Hepatic stellate cell (primary cell): ENCODE measurements at regions not wholly inside any gene's neighbourhood (a gene's known extent, or its start where the extent isn't known, plus 50 kb on each side); places are given as distances from the start of the nearest gene placed in this dataset.
"Not testable (repeated sequence)": the region's sequence is repeated elsewhere in the genome, so short reads cannot be mapped to it uniquely, and the experiment has no call there.

Experiments used
- DNase-seq: peaks from one replicate; pipeline ENCODE4 v3.0.0; 2011; ENCODE audit warnings: low spot score

GRCh38 chr13:62176051-62176450, 760.4 kb upstream of the PCDH20 start:
- DNase-seq, result no peak

GRCh38 chr13:62173958-62174357, 758.3 kb upstream of the PCDH20 start:
- DNase-seq, result no peak

- no peak for DNase-seq
These were observed 756.0 kb upstream of the PCDH20 start for GRCh38 chr13:62171697-62172096.

GRCh38 chr13:62168891-62169290, 753.2 kb upstream of the PCDH20 start:
- no peak for DNase-seq

GRCh38 chr13:62167650-62168172, 752.1 kb upstream of the PCDH20 start:
- no peak for DNase-seq

GRCh38 chr13:62162860-62163259, 747.2 kb upstream of the PCDH20 start:
- no peak for DNase-seq

GRCh38 chr13:62158520-62158919, 742.9 kb upstream of the PCDH20 start:
- no peak for DNase-seq

GRCh38 chr13:62151724-62152123, 736.1 kb upstream of the PCDH20 start:
- not testable (repeated sequence) for DNase-seq

GRCh38 chr13:62142048-62142447, 726.4 kb upstream of the PCDH20 start:
- DNase-seq, result no peak

GRCh38 chr13:62139597-62139996, 723.9 kb upstream of the PCDH20 start:
- no peak for DNase-seq

GRCh38 chr13:62137629-62138405, 722.2 kb upstream of the PCDH20 start:
- no peak for DNase-seq

- no peak for DNase-seq
These were observed 716.0 kb upstream of the PCDH20 start for GRCh38 chr13:62131604-62132003.

GRCh38 chr13:62130062-62130970, 714.7 kb upstream of the PCDH20 start:
- no peak for DNase-seq

GRCh38 chr13:62129000-62129551, 713.4 kb upstream of the PCDH20 start:
- no peak for DNase-seq

- no peak for DNase-seq
These were observed 710.8 kb upstream of the PCDH20 start for GRCh38 chr13:62126400-62126799.

GRCh38 chr13:62125451-62125850, 709.8 kb upstream of the PCDH20 start:
- no peak for DNase-seq

GRCh38 chr13:62123409-62123808, 707.8 kb upstream of the PCDH20 start:
- no peak for DNase-seq

- no peak for DNase-seq
These were observed 706.8 kb upstream of the PCDH20 start for GRCh38 chr13:62122434-62122833.

- DNase-seq, result no peak
These were observed 704.4 kb upstream of the PCDH20 start for GRCh38 chr13:62119739-62120700.

GRCh38 chr13:62115831-62116230, 700.2 kb upstream of the PCDH20 start:
- DNase-seq, result no peak

GRCh38 chr13:62113179-62113578, 697.5 kb upstream of the PCDH20 start:
- DNase-seq, result no peak
